ENCODE measurements at regions not wholly inside any gene's neighbourhood (a gene's known extent, or its start where the extent isn't known, plus 50 kb on each side); places are given as distances from the start of the nearest gene placed in this dataset.

DNA sequence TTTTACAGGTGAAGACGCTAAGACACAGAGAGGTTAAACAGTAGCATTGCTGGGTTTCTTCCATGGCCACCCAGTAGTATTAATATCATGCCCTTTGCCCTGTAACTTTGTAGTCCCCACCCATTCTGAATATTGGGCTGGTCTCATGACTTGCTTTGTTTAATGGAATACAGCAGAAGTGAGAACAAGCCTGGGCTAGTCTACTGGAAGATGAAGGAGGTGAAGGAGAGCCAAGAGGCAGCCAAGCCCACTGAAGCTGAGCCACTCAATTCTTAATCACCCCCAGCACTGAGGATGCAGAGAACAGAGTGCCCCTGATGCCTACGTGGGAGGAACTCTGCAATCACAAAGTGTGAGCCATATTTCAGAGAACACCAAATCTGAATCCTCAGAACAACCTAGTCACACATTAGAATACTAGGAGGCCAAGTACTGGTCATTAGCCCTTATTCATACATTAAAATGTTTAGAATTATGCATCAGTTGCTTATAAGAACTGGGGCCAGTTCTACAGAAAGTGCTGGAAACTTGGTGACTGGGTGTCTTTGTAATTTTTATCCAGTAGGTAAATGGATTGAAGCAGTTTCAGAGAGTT lies 202.5 kb upstream of the ADRA1D start:
- peaks cover 5% of the 10 kb centered on the region; the same call in 2 of the 3 replicates for H3K4me1 ChIP-seq
- H3K4me3 ChIP-seq, result no peak overlapping the region
- ChIA-PET POLR2A (no interaction called here), CTCF (no interaction called here)
- H3K4me2 ChIP-seq, result no peak overlapping the region
- TF ChIP-seq RAD21 (conservative IDR thresholded peaks at IDR 0.05 in 1 of 2, IDR thresholded peaks at IDR 0.05 in 1 of 2) (no peak), TFCP2L1 (CRISPR knock-in tag; IDR thresholded peaks at IDR 0.05) (no peak), HOXB5 (CRISPR knock-in tag; IDR thresholded peaks at IDR 0.05) (no peak)
- peak overlapping the region in 1 of 2 experiments; percentile 46; a peak in 2 of 6 replicates for H3K27ac ChIP-seq
- ATAC-seq, result no peak
- DNase-seq (ENCODE audit: low read depth in 1 of 2, low spot score in 1 of 2), result no peak
- no peaks in the 10 kb centered on the region for H3K9me3 ChIP-seq
- no peak for FAIRE-seq
- 48% methylated on average over 2 of the region's 2 CpGs for WGBS (ENCODE audit: missing lambda C conversion rate)

DNA sequence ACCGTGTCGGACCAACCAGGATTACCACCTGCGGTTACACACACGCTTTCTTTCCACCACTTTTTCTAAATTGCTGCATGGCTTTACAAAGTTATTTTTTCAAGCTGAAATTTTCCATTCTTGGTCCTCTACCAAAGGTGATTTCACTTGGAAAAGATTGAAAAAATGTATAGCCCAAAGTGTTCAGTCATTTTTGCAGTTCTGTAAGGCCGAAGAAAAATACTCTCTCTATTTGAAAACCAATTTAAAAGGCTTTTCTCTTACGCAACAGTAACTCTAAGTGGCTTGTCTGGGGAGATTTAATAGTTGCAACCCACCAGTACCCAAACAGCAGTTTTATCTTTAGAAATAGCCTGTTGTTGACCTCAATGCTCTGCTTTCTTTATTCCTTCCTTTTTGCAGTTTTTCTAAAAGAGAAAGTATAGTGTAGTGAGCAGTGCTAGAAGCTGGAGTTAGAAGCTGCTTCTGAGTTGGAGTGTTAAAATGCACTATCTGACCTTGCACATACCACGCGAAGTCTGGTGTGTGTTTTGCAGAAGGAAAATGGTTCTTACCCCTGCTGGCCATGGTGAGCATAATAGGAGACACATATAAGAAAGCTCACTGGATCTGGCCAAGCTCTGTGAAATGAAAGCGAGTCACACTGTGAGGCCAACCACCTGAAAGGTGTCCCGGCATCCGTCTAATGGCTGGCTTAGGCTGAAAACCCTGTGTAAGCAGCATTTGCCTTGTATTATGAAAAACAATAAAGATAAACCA lies 201.0 kb upstream of the ADRA1D start:
- POLR2A ChIA-PET, result interaction anchor here (0.5 kb wide), 1 partner anchor 535 kb away, joined by 4 read pairs; no protein-coding TSS in a partner anchor
- no peak overlapping the region for H3K4me3 ChIP-seq
- H3K27ac ChIP-seq, result no peak overlapping the region
- peaks cover 5% of the 10 kb centered on the region; the same call in 2 of the 3 replicates for H3K4me1 ChIP-seq
- DNase-seq (ENCODE audit: low read depth in 1 of 2, low spot score in 1 of 2) (peak; percentile 21 to 55), ATAC-seq (peak; percentile 90 to 92), FAIRE-seq (peak; percentile 28)
- WGBS (ENCODE audit: missing lambda C conversion rate), result 88% methylated on average over 11 of the region's 11 CpGs
- H3K4me2 ChIP-seq, result no peak overlapping the region
- CTCF ChIA-PET, result interaction anchor here (0.6 to 1.0 kb wide), 2 partner anchors 17 to 141 kb away, joined by 3 read pairs; no protein-coding TSS in a partner anchor
- no peak for TF ChIP-seq FOSB (CRISPR knock-in tag; IDR thresholded peaks at IDR 0.05)
- TF ChIP-seq, protein P1, sequence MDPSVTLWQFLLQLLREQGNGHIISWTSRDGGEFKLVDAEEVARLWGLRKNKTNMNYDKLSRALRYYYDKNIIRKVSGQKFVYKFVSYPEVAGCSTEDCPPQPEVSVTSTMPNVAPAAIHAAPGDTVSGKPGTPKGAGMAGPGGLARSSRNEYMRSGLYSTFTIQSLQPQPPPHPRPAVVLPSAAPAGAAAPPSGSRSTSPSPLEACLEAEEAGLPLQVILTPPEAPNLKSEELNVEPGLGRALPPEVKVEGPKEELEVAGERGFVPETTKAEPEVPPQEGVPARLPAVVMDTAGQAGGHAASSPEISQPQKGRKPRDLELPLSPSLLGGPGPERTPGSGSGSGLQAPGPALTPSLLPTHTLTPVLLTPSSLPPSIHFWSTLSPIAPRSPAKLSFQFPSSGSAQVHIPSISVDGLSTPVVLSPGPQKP (IDR thresholded peaks at IDR 0.05; ENCODE audit: low read depth, low read length), result no peak
- TF ChIP-seq HOXA7 (CRISPR knock-in tag; IDR thresholded peaks at IDR 0.05), result no peak
- TF ChIP-seq TP53 (CRISPR knock-in tag; IDR thresholded peaks at IDR 0.05), result no peak
- TF ChIP-seq, protein P2, sequence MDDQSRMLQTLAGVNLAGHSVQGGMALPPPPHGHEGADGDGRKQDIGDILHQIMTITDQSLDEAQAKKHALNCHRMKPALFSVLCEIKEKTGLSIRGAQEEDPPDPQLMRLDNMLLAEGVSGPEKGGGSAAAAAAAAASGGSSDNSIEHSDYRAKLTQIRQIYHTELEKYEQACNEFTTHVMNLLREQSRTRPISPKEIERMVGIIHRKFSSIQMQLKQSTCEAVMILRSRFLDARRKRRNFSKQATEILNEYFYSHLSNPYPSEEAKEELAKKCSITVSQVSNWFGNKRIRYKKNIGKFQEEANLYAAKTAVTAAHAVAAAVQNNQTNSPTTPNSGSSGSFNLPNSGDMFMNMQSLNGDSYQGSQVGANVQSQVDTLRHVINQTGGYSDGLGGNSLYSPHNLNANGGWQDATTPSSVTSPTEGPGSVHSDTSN (IDR thresholded peaks at IDR 0.05), result no peak
- no peak for TF ChIP-seq ESRRA (IDR thresholded peaks at IDR 0.05; ENCODE audit: borderline replicate concordance, low read length)
- no peak for TF ChIP-seq KDM1A (IDR thresholded peaks at IDR 0.05; ENCODE audit: low read depth)
- no peak for TF ChIP-seq CHD2 (IDR thresholded peaks at IDR 0.05; ENCODE audit: low read length, partially characterized antibody)
- TF ChIP-seq CEBPB (IDR thresholded peaks at IDR 0.05), result 0 out of 4 replicates have a peak, but pooled peaks of 1 of the 2 experiments have one; percentile 36
- H3K9me3 ChIP-seq, result no peaks in the 10 kb centered on the region

DNA sequence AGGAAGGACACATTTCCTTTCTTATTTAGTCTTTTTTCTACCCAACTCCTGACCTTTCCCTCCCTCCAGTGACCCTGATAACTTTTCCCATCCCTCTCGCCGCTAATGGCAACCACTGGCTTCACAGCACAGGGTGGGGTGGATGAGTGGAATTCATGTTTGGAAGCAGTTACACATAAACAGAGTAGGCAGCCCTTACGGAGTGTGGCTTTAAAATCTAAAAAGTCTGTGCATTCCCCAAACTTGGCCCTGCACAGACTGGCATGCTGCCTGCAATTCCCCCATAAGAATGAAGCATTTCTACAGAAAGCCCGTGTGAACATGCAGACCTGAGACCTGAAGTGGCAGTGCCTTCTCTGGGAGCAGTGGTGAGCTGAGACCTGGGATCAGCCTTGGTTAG lies 196.7 kb upstream of the ADRA1D start:
- POLR2A ChIA-PET, result no interaction called here
- no peak overlapping the region for H3K27ac ChIP-seq
- CTCF ChIA-PET, result no interaction called here
- no peak for TF ChIP-seq TFCP2L1 (CRISPR knock-in tag; IDR thresholded peaks at IDR 0.05)
- TF ChIP-seq, protein P3, sequence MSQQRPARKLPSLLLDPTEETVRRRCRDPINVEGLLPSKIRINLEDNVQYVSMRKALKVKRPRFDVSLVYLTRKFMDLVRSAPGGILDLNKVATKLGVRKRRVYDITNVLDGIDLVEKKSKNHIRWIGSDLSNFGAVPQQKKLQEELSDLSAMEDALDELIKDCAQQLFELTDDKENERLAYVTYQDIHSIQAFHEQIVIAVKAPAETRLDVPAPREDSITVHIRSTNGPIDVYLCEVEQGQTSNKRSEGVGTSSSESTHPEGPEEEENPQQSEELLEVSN (IDR thresholded peaks at IDR 0.05; ENCODE audit: borderline replicate concordance, low read depth), result no peak
- TF ChIP-seq RNF2 (IDR thresholded peaks at IDR 0.05; ENCODE audit: borderline replicate concordance, low read depth), result no peak
- TF ChIP-seq, protein P4, sequence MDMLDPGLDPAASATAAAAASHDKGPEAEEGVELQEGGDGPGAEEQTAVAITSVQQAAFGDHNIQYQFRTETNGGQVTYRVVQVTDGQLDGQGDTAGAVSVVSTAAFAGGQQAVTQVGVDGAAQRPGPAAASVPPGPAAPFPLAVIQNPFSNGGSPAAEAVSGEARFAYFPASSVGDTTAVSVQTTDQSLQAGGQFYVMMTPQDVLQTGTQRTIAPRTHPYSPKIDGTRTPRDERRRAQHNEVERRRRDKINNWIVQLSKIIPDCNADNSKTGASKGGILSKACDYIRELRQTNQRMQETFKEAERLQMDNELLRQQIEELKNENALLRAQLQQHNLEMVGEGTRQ (IDR thresholded peaks at IDR 0.05), result no peak
- no peak for TF ChIP-seq SREBF2 (IDR thresholded peaks at IDR 0.05)
- TF ChIP-seq, protein P5, sequence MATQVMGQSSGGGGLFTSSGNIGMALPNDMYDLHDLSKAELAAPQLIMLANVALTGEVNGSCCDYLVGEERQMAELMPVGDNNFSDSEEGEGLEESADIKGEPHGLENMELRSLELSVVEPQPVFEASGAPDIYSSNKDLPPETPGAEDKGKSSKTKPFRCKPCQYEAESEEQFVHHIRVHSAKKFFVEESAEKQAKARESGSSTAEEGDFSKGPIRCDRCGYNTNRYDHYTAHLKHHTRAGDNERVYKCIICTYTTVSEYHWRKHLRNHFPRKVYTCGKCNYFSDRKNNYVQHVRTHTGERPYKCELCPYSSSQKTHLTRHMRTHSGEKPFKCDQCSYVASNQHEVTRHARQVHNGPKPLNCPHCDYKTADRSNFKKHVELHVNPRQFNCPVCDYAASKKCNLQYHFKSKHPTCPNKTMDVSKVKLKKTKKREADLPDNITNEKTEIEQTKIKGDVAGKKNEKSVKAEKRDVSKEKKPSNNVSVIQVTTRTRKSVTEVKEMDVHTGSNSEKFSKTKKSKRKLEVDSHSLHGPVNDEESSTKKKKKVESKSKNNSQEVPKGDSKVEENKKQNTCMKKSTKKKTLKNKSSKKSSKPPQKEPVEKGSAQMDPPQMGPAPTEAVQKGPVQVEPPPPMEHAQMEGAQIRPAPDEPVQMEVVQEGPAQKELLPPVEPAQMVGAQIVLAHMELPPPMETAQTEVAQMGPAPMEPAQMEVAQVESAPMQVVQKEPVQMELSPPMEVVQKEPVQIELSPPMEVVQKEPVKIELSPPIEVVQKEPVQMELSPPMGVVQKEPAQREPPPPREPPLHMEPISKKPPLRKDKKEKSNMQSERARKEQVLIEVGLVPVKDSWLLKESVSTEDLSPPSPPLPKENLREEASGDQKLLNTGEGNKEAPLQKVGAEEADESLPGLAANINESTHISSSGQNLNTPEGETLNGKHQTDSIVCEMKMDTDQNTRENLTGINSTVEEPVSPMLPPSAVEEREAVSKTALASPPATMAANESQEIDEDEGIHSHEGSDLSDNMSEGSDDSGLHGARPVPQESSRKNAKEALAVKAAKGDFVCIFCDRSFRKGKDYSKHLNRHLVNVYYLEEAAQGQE (IDR thresholded peaks at IDR 0.05), result no peak
- no peak for TF ChIP-seq PHF8 (IDR thresholded peaks at IDR 0.05; ENCODE audit: borderline replicate concordance, low read depth)
- TF ChIP-seq JUN (IDR thresholded peaks at IDR 0.05), result no peak
- TF ChIP-seq, protein P6, sequence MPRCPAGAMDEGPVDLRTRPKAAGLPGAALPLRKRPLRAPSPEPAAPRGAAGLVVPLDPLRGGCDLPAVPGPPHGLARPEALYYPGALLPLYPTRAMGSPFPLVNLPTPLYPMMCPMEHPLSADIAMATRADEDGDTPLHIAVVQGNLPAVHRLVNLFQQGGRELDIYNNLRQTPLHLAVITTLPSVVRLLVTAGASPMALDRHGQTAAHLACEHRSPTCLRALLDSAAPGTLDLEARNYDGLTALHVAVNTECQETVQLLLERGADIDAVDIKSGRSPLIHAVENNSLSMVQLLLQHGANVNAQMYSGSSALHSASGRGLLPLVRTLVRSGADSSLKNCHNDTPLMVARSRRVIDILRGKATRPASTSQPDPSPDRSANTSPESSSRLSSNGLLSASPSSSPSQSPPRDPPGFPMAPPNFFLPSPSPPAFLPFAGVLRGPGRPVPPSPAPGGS (IDR thresholded peaks at IDR 0.05), result no peak
- TF ChIP-seq CBX8 (IDR thresholded peaks at IDR 0.05), result no peak
- TF ChIP-seq, protein P7, sequence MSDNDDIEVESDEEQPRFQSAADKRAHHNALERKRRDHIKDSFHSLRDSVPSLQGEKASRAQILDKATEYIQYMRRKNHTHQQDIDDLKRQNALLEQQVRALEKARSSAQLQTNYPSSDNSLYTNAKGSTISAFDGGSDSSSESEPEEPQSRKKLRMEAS (IDR thresholded peaks at IDR 0.05), result no peak
- no peak for TF ChIP-seq CHD2 (IDR thresholded peaks at IDR 0.05; ENCODE audit: low read length, partially characterized antibody)
- no peak for TF ChIP-seq CEBPB (IDR thresholded peaks at IDR 0.05)
- TF ChIP-seq NFE2L2 (conservative IDR thresholded peaks at IDR 0.05; ENCODE audit: low read length), result no peak

More for the DNA sequence above, 196.7 kb upstream of the ADRA1D start:
- no peak for ATAC-seq
- no peak overlapping the region for H3K4me2 ChIP-seq
- no peak for DNase-seq (ENCODE audit: low read depth in 1 of 2, low spot score in 1 of 2)
- 65% methylated on average over 4 of the region's 4 CpGs for WGBS (ENCODE audit: missing lambda C conversion rate)
- no peaks in the 10 kb centered on the region for H3K9me3 ChIP-seq
- no peak overlapping the region for H3K4me3 ChIP-seq
- no peak for FAIRE-seq
- no peaks in the 10 kb centered on the region for H3K4me1 ChIP-seq

Data from A549 (cell line).